GM18951 (cell line): ENCODE measurements at regions not wholly inside any gene's neighbourhood (a gene's known extent, or its start where the extent isn't known, plus 50 kb on each side); places are given as distances from the start of the nearest gene placed in this dataset.
"Not testable (repeated sequence)": the region's sequence is repeated elsewhere in the genome, so short reads cannot be mapped to it uniquely, and the experiment has no call there.

Experiments used
- POLR2A ChIP-seq: IDR thresholded peaks from 4 replicates; pipeline ENCODE4 v1.6.1; 2011; ENCODE audit warnings: mild to moderate bottlenecking; ENCODE audit not compliant: insufficient read length, insufficient read depth; ENCODE audit errors: extremely low read depth
- in situ Hi-C: fragments of 300-500 bp; cut with MboI; formaldehyde crosslinking; loops from one replicate; pipeline ENCODE4 v1.12.0; 2022; ENCODE audit warnings: low sequenced_read_pairs, mixed read lengths, inconsistent platforms; ENCODE audit not compliant: unreplicated experiment

- no peak for TF ChIP-seq POLR2A
- in situ Hi-C loops, result no loop called here
Measured at GRCh38 chr3:5348229-5348902, 160.9 kb downstream of the EDEM1 start.

- in situ Hi-C loops, result no loop called here
- TF ChIP-seq POLR2A, result no peak
Measured at GRCh38 chr3:5349343-5349742, 161.8 kb downstream of the EDEM1 start.

GRCh38 chr3:5357089-5357488 lies 169.6 kb downstream of the EDEM1 start:
- in situ Hi-C loops, result no loop called here
- no peak for TF ChIP-seq POLR2A

GRCh38 chr3:5358911-5359310 lies 171.4 kb downstream of the EDEM1 start:
- in situ Hi-C loops, result no loop called here

GRCh38 chr3:5360453-5360852 lies 172.9 kb downstream of the EDEM1 start:
- in situ Hi-C loops, result no loop called here
- TF ChIP-seq POLR2A, result no peak

More at GRCh38 chr3:5358911-5359310, 171.4 kb downstream of the EDEM1 start:
- TF ChIP-seq POLR2A, result no peak

- TF ChIP-seq POLR2A, result no peak
- in situ Hi-C loops, result no loop called here
Measured at GRCh38 chr3:5366746-5367145, 179.2 kb downstream of the EDEM1 start.

GRCh38 chr3:5371555-5371954 lies 184.0 kb downstream of the EDEM1 start:
- in situ Hi-C loops, result not testable (repeated sequence)

GRCh38 chr3:5376761-5377160 lies 189.3 kb downstream of the EDEM1 start:
- no peak for TF ChIP-seq POLR2A
- in situ Hi-C loops, result no loop called here

GRCh38 chr3:5379266-5379665 lies 191.8 kb downstream of the EDEM1 start:
- in situ Hi-C loops, result not testable (repeated sequence)

GRCh38 chr3:5383486-5384263 lies 196.2 kb downstream of the EDEM1 start:
- in situ Hi-C loops, result not testable (repeated sequence)

- no peak for TF ChIP-seq POLR2A
- in situ Hi-C loops, result no loop called here
Measured at GRCh38 chr3:5384557-5385236, 197.2 kb downstream of the EDEM1 start.

GRCh38 chr3:5388091-5388490 lies 200.6 kb downstream of the EDEM1 start:
- in situ Hi-C loops, result no loop called here
- no peak for TF ChIP-seq POLR2A

GRCh38 chr3:5389057-5389456 lies 201.6 kb downstream of the EDEM1 start:
- in situ Hi-C loops, result no loop called here
- TF ChIP-seq POLR2A, result no peak

GRCh38 chr3:5390221-5390620 lies 202.7 kb downstream of the EDEM1 start:
- TF ChIP-seq POLR2A, result no peak
- in situ Hi-C loops, result no loop called here

GRCh38 chr3:5390936-5391625 lies 203.6 kb downstream of the EDEM1 start:
- in situ Hi-C loops, result no loop called here
- no peak for TF ChIP-seq POLR2A
